OCI-LY7 (cell line): ENCODE measurements at regions not wholly inside any gene's neighbourhood (a gene's known extent, or its start where the extent isn't known, plus 50 kb on each side); places are given as distances from the start of the nearest gene placed in this dataset.

Experiments used
- BruUV-seq: library from RNA; stranded (reverse); fragments of 400-500 nt; replicated peaks from 2 replicates; lab custom pipeline; 2021; lab: Mats Ljungman, UMichigan
- CTCF ChIA-PET: fragments of 300-600 bp; sonication (Branson Sonifier 250); formaldehyde crosslinking; loops from one replicate; lab custom pipeline; 2022; ENCODE audit warnings: antibody characterized with exemption; ENCODE audit not compliant: unreplicated experiment; lab: Charles Lee
- POLR2A ChIA-PET: fragments of 300-600 bp; sonication (Branson Sonifier 250); formaldehyde crosslinking; loops from one replicate; lab custom pipeline; 2022; ENCODE audit warnings: antibody characterized with exemption; lab: Charles Lee
- DNase-seq: peaks from one replicate; pipeline ENCODE4 v3.0.0-alpha.2; 2015; ENCODE audit warnings: low spot score
- H2AFZ ChIP-seq: fragments of 200-600 bp; sonication (generic), shearing (Covaris generic); 2 replicates; pipeline ENCODE4 v1.6.1; 2014; ENCODE audit warnings: mild to moderate bottlenecking, antibody characterized with exemption, low read length, moderate library complexity
- H3K27ac ChIP-seq: fragments of 200-600 bp; sonication (generic); 2 replicates; pipeline ENCODE4 v1.5.1; 2014; ENCODE audit warnings: mixed run types, low read depth, mild to moderate bottlenecking, moderate library complexity, low read length, inconsistent platforms; ENCODE audit not compliant: poor library complexity, severe bottlenecking
- H3K36me3 ChIP-seq: fragments of 200-600 bp; sonication (generic); 2 replicates; pipeline ENCODE4 v1.6.1; 2014; ENCODE audit warnings: mild to moderate bottlenecking, antibody characterized with exemption, low read length, moderate library complexity, mixed read lengths; ENCODE audit not compliant: insufficient read depth
- H3K4me1 ChIP-seq: fragments of 200-600 bp; sonication (generic); 2 replicates; pipeline ENCODE4 v1.5.1; 2014; ENCODE audit warnings: mild to moderate bottlenecking, low read length; ENCODE audit not compliant: insufficient read depth, poor library complexity, severe bottlenecking
- H3K4me2 ChIP-seq: fragments of 200-600 bp; sonication (generic); 2 replicates; pipeline ENCODE4 v1.6.1; 2014; ENCODE audit warnings: mild to moderate bottlenecking, low read length
- H3K4me3 ChIP-seq: fragments of 200-600 bp; sonication (generic); 2 replicates; pipeline ENCODE4 v1.5.1; 2014; ENCODE audit warnings: mild to moderate bottlenecking, low read depth, low read length; ENCODE audit not compliant: poor library complexity, severe bottlenecking
- H3K79me2 ChIP-seq: fragments of 200-600 bp; sonication (generic); 2 replicates; pipeline ENCODE4 v1.6.1; 2016; ENCODE audit warnings: low read depth, mild to moderate bottlenecking, low read length, moderate library complexity, mixed read lengths; ENCODE audit not compliant: insufficient read depth
- H3K9me2 ChIP-seq: fragments of 200-600 bp; sonication (generic); 2 replicates; pipeline ENCODE4 v1.6.1; 2016; ENCODE audit warnings: mild to moderate bottlenecking, low read length, mixed read lengths; ENCODE audit not compliant: insufficient read depth
- H3K9me3 ChIP-seq: fragments of 200-600 bp; sonication (generic); 2 replicates; pipeline ENCODE4 v1.6.1; 2014; ENCODE audit warnings: mild to moderate bottlenecking, mixed run types, low read length, mixed read lengths
- H4K20me1 ChIP-seq: fragments of 200-600 bp; sonication (generic); 2 replicates; pipeline ENCODE4 v1.6.1; 2014; ENCODE audit warnings: mild to moderate bottlenecking, antibody characterized with exemption, low read length, moderate library complexity, mixed read lengths; ENCODE audit not compliant: insufficient read depth
- CTCF ChIP-seq: fragments of 200-600 bp; sonication (generic); conservative IDR thresholded peaks from 2 replicates; pipeline ENCODE4 v1.5.1; 2014; ENCODE audit warnings: mild to moderate bottlenecking, antibody characterized with exemption, low read length, moderate library complexity, mixed read lengths
- EZH2phosphoT487 ChIP-seq: fragments of 200-600 bp; sonication (generic); IDR thresholded peaks from 2 replicates; pipeline ENCODE4 v1.6.1; 2018; ENCODE audit warnings: low read depth, borderline replicate concordance, mild to moderate bottlenecking, mixed run types, antibody characterized with exemption, low read length, moderate library complexity, mixed read lengths
- intact Hi-C: fragments of 100-400 bp; cut with micrococcal nuclease; formaldehyde crosslinking; loops from one replicate; pipeline ENCODE4 v1.10.0; 2022; ENCODE audit not compliant: unreplicated experiment

- CTCF ChIA-PET: no interaction called here
- BruUV-seq: no TSS peak
- Histone ChIP-seq H3K4me2 (no peak overlapping the region), H3K4me1 (no peaks in the 10 kb centered on the region), H3K36me3 (no peaks in the 10 kb centered on the region), H2AFZ (no peak overlapping the region), H3K4me3 (no peak overlapping the region), H3K27ac (no peak overlapping the region), H3K79me2 (no peaks in the 10 kb centered on the region), H3K9me3 (no peaks in the 10 kb centered on the region), H4K20me1 (no peaks in the 10 kb centered on the region), H3K9me2 (no peaks in the 10 kb centered on the region)
- no peak for DNase-seq
- POLR2A ChIA-PET: interaction anchor here (0.7 kb wide), 1 partner anchor 161 kb away, joined by 4 read pairs; no protein-coding TSS in a partner anchor
- intact Hi-C loops: no loop called here
- no peak for TF ChIP-seq CTCF
- no peak for TF ChIP-seq EZH2phosphoT487
Observed at GRCh38 chr7:9026121-9026520, 592.7 kb downstream of the NXPH1 start.

- TF ChIP-seq CTCF: no peak
- no peak for TF ChIP-seq EZH2phosphoT487
- Histone ChIP-seq H4K20me1 (no peaks in the 10 kb centered on the region), H3K4me1 (no peaks in the 10 kb centered on the region), H3K9me2 (no peaks in the 10 kb centered on the region), H3K36me3 (no peaks in the 10 kb centered on the region), H2AFZ (no peak overlapping the region), H3K9me3 (no peaks in the 10 kb centered on the region), H3K79me2 (no peaks in the 10 kb centered on the region), H3K4me3 (no peak overlapping the region), H3K4me2 (no peak overlapping the region), H3K27ac (no peak overlapping the region)
- intact Hi-C loops: no loop called here
- BruUV-seq: no TSS peak
- DNase-seq: no peak
- ChIA-PET POLR2A (no interaction called here), CTCF (no interaction called here)
Observed at GRCh38 chr7:9028012-9028411, 594.6 kb downstream of the NXPH1 start.

GRCh38 chr7:9029681-9030530 is 596.5 kb downstream of the NXPH1 start:
- Histone ChIP-seq H3K79me2 (no peaks in the 10 kb centered on the region), H3K36me3 (no peaks in the 10 kb centered on the region), H3K4me1 (no peaks in the 10 kb centered on the region), H2AFZ (no peak overlapping the region), H3K9me3 (no peaks in the 10 kb centered on the region), H3K9me2 (no peaks in the 10 kb centered on the region), H4K20me1 (no peaks in the 10 kb centered on the region), H3K4me3 (no peak overlapping the region), H3K27ac (no peak overlapping the region), H3K4me2 (no peak overlapping the region)
- intact Hi-C loops: no loop called here
- no peak for DNase-seq
- no peak for TF ChIP-seq EZH2phosphoT487
- no peak for TF ChIP-seq CTCF
- ChIA-PET CTCF (no interaction called here), POLR2A (interaction anchor here (0.5 to 0.7 kb wide), 3 partner anchors 13 to 742 kb away, joined by 3 read pairs; no protein-coding TSS in a partner anchor)
- no TSS peak for BruUV-seq
